Gastroesophageal sphincter (tissue), 4 donors: ENCODE measurements at regions not wholly inside any gene's neighbourhood (a gene's known extent, or its start where the extent isn't known, plus 50 kb on each side); places are given as distances from the start of the nearest gene placed in this dataset.
"Not testable (repeated sequence)": the region's sequence is repeated elsewhere in the genome, so short reads cannot be mapped to it uniquely, and the experiment has no call there.

ENCODE experiments used
- ATAC-seq: fragments of 150-250 bp; one replicate; pipeline ENCODE4 v1.9.1; 2016; ENCODE audit warnings: mild to moderate bottlenecking, moderate library complexity
- H3K27ac ChIP-seq, 4 donors: fragments of 200-600 bp; sonication (generic) in 3 of 4; 1 replicate in 3 of 4; 2 replicates in 1 of 4; pipeline ENCODE4 v1.5.1; 2016 to 2019
- H3K27me3 ChIP-seq: fragments of 200-600 bp; sonication (generic); one replicate; pipeline ENCODE4 v1.5.1; 2019
- H3K36me3 ChIP-seq, 2 donors: fragments of 200-600 bp; sonication (generic); one replicate each; pipeline ENCODE4 v1.5.1; 2019; ENCODE audit warnings: control low read depth in 1 of 2
- H3K4me1 ChIP-seq, 3 donors: fragments of 200-600 bp; sonication (generic); 1 replicate in 2 of 3; 2 replicates in 1 of 3; pipeline ENCODE4 v1.5.1; 2016 to 2019; ENCODE audit warnings: control low read depth in 2 of 3
- H3K4me3 ChIP-seq, 2 donors: fragments of 200-600 bp; sonication (generic); one replicate each; pipeline ENCODE4 v1.5.1; 2019; ENCODE audit warnings: mild to moderate bottlenecking in 1 of 2, moderate library complexity in 1 of 2
- H3K9me3 ChIP-seq, 3 donors: fragments of 200-600 bp; sonication (generic); one replicate each; pipeline ENCODE4 v1.5.1; 2017 to 2019; ENCODE audit warnings: control low read depth in 2 of 3
- EP300 ChIP-seq: sonication (generic); formaldehyde crosslinking; IDR thresholded peaks from one replicate; pipeline ENCODE4 v1.6.1; 2017; ENCODE audit warnings: antibody characterized with exemption, mild to moderate bottlenecking
- POLR2A ChIP-seq, 2 donors: fragments of 450-650 bp; IDR thresholded peaks; one replicate each; pipeline ENCODE4 v1.6.1; 2017; ENCODE audit warnings: antibody characterized with exemption in 2 of 2, mild to moderate bottlenecking in 2 of 2, moderate library complexity in 1 of 2
- POLR2AphosphoS5 ChIP-seq: sonication (generic); formaldehyde crosslinking; IDR thresholded peaks from one replicate; pipeline ENCODE4 v1.6.1; 2017; ENCODE audit warnings: antibody characterized with exemption
- WGBS, 2 donors: methylation state at CpG; one replicate each; pipeline ENCODE4 v1.1.5; 2018; ENCODE audit warnings: low coverage in 1 of 2; 5-methylcytosine and 5-hydroxymethylcytosine counted together
- TF ChIP-seq, protein P1 (sequence below), 4 experiments: fragments of 200-600 bp in 2 of 4; fragments of 450-650 bp in 2 of 4; sonication (generic) in 1 of 4; IDR thresholded peaks; one replicate each; pipeline ENCODE4 v1.5.1; 2017 to 2019; ENCODE audit warnings: antibody characterized with exemption in 4 of 4, mild to moderate bottlenecking in 2 of 4, moderate library complexity in 2 of 4

DNA sequence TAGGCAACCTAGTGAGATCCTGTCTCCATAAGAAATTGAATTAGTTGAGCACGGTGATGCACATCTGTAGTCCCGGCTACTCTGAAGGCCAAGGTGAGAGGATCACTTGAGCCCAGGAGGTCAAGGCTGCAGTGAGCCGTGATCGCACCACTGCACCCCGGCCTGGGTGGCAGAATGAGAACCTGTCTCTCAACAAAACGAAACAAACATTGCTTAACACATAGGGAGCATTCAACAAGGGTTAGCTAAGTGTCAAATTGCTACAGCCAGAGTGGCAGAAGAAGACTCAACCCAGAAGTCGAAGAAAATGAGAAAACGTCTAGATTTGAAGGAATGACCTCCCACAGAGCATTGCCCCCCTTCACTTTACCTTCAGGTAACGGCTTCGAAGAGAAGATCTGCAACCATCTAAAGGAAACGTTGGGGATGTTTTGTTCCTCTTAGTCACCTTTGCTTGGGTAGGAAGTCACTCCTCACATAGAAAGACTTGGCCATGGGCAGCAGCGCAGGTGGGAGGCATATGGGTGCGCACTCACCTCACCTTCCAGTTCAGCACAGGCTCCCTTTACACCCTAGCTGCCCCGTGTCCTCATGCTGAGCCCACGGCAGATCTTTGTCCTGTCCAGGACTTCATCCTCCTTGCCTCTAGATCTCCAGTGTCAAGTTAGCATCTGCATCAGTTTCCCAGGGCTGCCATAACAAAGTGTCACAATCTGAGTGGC is 63.7 kb upstream of the SHLD1 start:
- H3K9me3 ChIP-seq: no peaks in the 10 kb centered on the region
- no peak for ATAC-seq
- no peaks in the 10 kb centered on the region for H3K36me3 ChIP-seq
- no peaks in the 10 kb centered on the region for H3K27me3 ChIP-seq
- no peak overlapping the region for H3K4me3 ChIP-seq
- no peak overlapping the region for H3K27ac ChIP-seq
- TF ChIP-seq, protein P1, sequence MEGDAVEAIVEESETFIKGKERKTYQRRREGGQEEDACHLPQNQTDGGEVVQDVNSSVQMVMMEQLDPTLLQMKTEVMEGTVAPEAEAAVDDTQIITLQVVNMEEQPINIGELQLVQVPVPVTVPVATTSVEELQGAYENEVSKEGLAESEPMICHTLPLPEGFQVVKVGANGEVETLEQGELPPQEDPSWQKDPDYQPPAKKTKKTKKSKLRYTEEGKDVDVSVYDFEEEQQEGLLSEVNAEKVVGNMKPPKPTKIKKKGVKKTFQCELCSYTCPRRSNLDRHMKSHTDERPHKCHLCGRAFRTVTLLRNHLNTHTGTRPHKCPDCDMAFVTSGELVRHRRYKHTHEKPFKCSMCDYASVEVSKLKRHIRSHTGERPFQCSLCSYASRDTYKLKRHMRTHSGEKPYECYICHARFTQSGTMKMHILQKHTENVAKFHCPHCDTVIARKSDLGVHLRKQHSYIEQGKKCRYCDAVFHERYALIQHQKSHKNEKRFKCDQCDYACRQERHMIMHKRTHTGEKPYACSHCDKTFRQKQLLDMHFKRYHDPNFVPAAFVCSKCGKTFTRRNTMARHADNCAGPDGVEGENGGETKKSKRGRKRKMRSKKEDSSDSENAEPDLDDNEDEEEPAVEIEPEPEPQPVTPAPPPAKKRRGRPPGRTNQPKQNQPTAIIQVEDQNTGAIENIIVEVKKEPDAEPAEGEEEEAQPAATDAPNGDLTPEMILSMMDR (IDR thresholded peaks at IDR 0.05): no peak
- TF ChIP-seq POLR2A (IDR thresholded peaks at IDR 0.05) (no peak), POLR2AphosphoS5 (no peak), EP300 (no peak)
- 89% methylated on average over 8 to 10 of the region's 15 CpGs for WGBS, 2 donors
- H3K4me1 ChIP-seq: peaks cover 0 to 5% (median 3%) of the 10 kb centered on the region in 3 donors

DNA sequence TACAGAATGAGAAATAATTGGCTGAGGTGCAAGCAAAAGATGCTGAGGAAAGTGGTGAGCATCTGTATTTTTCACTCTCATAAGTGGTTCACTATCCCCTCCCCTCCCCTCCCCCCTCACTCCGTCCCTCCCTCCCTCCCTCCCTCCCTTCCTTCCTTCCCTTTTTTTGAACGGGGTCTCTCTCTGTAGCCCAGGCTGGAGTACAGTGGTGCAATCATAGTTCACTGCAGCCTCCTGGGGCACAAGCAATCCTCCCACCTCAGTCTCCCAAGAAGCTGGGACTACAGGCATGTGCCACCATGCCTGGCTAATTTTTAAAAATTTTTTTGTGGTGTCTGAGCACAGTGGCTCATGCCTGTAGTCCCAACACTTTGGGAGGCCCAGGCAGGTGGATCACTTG is 67.6 kb upstream of the SHLD1 start:
- ATAC-seq, H3K4me3 ChIP-seq, H3K9me3 ChIP-seq, H3K4me1 ChIP-seq, H3K27me3 ChIP-seq, H3K36me3 ChIP-seq, H3K27ac ChIP-seq: not testable (repeated sequence)
- 27% methylated on average over 2 of the region's 2 CpGs; no CpG with 5 or more reads in 1 of the 2 donors for WGBS, 2 donors

DNA sequence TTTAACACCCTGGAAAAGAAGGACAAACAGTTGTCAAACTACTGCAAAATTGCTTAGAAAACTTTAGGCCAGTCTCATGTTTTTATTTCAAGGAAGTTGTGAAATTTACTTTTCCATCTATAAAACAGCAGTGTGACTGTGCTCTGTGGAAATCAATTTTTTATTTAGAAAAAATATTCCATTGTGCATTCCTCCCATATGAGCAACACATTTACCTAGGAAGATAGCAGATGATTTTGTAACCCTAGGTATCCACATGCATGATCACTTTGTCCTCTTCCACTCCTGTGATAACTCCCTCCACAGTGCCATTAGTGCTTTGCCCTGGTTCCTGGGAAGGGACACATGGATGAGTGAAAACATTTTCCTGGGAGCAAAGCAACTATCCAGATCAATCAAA is 69.4 kb upstream of the GPCPD1 start:
- ATAC-seq: no peak

DNA sequence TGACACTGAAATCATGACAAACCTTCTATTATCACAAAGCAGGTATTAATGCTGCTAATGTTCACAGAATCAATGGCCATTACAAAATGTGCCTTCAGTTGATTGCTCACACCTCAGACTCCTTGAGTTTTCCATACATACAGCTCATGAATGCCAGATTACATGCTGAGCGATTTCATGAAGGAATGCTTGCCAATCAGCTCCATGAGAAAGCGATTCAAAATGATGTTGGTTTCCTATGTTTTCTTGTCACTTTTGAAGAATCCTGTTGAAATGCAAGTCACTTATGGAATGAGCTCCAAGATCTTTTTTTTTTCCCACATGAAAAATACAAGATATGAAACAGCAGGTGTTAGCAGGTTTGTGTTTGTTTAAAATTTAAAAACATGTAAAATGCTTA is 68.0 kb upstream of the GPCPD1 start:
- WGBS, 2 donors: 78 to 94% methylated on average over 2 of the region's 2 CpGs
- H3K27ac ChIP-seq: no peak overlapping the region

More for the DNA sequence above, 69.4 kb upstream of the GPCPD1 start:
- H3K27ac ChIP-seq: no peak overlapping the region
- H3K27me3 ChIP-seq: no peaks in the 10 kb centered on the region
- H3K9me3 ChIP-seq: no peaks in the 10 kb centered on the region
- H3K4me3 ChIP-seq: no peak overlapping the region
- H3K36me3 ChIP-seq: no peaks in the 10 kb centered on the region
- H3K4me1 ChIP-seq: no peaks in the 10 kb centered on the region
- no peak for TF ChIP-seq POLR2AphosphoS5
- TF ChIP-seq EP300: no peak
- TF ChIP-seq, protein P1 (IDR thresholded peaks at IDR 0.05): no peak
- TF ChIP-seq POLR2A (IDR thresholded peaks at IDR 0.05): no peak

DNA sequence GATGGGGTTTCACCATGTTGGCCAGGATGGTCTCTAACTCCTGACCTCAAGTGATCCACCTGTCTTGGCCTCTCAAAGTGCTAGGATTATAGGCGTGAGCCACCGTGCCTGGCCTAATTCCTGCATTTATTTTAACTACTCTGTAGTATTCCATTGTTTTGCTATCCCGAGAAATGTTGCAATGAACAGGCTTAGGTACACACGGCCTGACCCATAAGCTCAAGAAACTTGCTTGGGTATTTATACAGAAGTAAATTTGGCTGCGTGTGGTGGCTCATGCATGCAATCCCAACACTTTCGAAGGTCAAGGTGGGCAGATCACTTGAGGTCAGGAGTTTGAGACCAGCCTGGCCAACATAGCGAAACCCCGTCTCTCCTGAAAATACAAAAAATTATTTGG is 67.1 kb upstream of the GPCPD1 start:
- WGBS, 2 donors: 84% methylated on average over 5 of the region's 8 CpGs; no CpG with 5 or more reads in 1 of the 2 donors

More for the DNA sequence above, 68.0 kb upstream of the GPCPD1 start:
- Histone ChIP-seq H3K4me1 (no peaks in the 10 kb centered on the region), H3K4me3 (no peak overlapping the region), H3K36me3 (no peaks in the 10 kb centered on the region), H3K9me3 (no peaks in the 10 kb centered on the region), H3K27me3 (no peaks in the 10 kb centered on the region)
- ATAC-seq: no peak
- TF ChIP-seq POLR2AphosphoS5 (no peak), EP300 (no peak)

DNA sequence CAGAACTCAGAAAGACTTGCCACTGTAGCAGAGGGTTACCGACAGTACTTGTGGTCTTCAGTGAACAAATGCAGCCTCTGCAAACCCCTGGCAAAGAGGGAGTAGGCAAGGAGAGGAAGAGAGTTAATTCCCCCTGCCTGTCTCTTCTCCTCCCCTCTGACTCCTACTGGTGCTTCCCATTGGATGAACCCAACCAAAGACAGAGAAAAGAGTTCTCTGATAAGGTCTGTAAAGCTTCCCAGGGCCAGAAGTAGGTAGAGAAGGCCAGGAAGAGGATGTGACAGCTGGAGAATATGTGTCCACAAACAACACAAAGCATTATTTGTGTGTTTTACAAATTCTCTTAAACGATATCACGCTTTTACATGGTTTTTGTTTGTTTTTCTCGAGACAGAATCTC is 66.6 kb upstream of the GPCPD1 start:
- no peak overlapping the region for H3K27ac ChIP-seq
- no peaks in the 10 kb centered on the region for H3K9me3 ChIP-seq
- ATAC-seq: no peak
- TF ChIP-seq, protein P1 (IDR thresholded peaks at IDR 0.05): no peak
- TF ChIP-seq EP300 (no peak), POLR2AphosphoS5 (no peak), POLR2A (IDR thresholded peaks at IDR 0.05) (no peak)
- no peaks in the 10 kb centered on the region for H3K27me3 ChIP-seq
- no peaks in the 10 kb centered on the region for H3K36me3 ChIP-seq
- 88 to 100% methylated on average over 2 to 4 of the region's 4 CpGs for WGBS, 2 donors
- no peak overlapping the region for H3K4me3 ChIP-seq
- no peaks in the 10 kb centered on the region for H3K4me1 ChIP-seq

More for the DNA sequence above, 67.1 kb upstream of the GPCPD1 start:
- H3K9me3 ChIP-seq, ATAC-seq, H3K27ac ChIP-seq, H3K36me3 ChIP-seq, H3K4me3 ChIP-seq, H3K4me1 ChIP-seq, H3K27me3 ChIP-seq: not testable (repeated sequence)
